ENCODE measurements at regions not wholly inside any gene's neighbourhood (a gene's known extent, or its start where the extent isn't known, plus 50 kb on each side); places are given as distances from the start of the nearest gene placed in this dataset.

DNA sequence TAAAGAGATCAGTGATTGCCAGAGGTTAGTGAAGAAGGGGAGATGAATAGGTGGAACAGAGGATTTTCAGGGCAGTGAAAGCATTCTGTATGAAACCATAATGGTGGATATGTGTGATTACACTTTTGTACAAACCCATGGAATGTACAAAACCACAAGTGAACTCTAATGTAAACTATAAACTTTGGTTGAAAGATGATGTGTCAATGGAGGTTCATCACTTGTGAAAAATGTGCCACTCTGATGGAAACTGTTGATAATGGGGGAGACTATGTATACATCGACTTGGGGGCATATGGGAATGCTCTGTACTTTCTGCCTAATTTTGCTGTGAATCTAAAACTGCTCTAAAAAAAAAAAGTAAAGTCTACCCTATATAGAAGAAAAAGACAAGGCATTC is 68.7 kb upstream of the ARHGEF3 start:
- H3K4me1 ChIP-seq: no peaks in the 10 kb centered on the region
- H3K27me3 ChIP-seq: no peaks in the 10 kb centered on the region
- no peaks in the 10 kb centered on the region for H3K36me3 ChIP-seq
- H3K9ac ChIP-seq (ENCODE audit: low read depth in 2 of 2, low read length in 2 of 2): no peak overlapping the region
- H3K4me3 ChIP-seq: no peak overlapping the region
- no peak for DNase-seq
- intact Hi-C loops (cut with DNase I): no loop called here
- TF ChIP-seq, protein P1, sequence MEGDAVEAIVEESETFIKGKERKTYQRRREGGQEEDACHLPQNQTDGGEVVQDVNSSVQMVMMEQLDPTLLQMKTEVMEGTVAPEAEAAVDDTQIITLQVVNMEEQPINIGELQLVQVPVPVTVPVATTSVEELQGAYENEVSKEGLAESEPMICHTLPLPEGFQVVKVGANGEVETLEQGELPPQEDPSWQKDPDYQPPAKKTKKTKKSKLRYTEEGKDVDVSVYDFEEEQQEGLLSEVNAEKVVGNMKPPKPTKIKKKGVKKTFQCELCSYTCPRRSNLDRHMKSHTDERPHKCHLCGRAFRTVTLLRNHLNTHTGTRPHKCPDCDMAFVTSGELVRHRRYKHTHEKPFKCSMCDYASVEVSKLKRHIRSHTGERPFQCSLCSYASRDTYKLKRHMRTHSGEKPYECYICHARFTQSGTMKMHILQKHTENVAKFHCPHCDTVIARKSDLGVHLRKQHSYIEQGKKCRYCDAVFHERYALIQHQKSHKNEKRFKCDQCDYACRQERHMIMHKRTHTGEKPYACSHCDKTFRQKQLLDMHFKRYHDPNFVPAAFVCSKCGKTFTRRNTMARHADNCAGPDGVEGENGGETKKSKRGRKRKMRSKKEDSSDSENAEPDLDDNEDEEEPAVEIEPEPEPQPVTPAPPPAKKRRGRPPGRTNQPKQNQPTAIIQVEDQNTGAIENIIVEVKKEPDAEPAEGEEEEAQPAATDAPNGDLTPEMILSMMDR (IDR thresholded peaks at IDR 0.05): no peak
- H3K9me3 ChIP-seq: no peaks in the 10 kb centered on the region
- no peak overlapping the region for H3K27ac ChIP-seq

DNA sequence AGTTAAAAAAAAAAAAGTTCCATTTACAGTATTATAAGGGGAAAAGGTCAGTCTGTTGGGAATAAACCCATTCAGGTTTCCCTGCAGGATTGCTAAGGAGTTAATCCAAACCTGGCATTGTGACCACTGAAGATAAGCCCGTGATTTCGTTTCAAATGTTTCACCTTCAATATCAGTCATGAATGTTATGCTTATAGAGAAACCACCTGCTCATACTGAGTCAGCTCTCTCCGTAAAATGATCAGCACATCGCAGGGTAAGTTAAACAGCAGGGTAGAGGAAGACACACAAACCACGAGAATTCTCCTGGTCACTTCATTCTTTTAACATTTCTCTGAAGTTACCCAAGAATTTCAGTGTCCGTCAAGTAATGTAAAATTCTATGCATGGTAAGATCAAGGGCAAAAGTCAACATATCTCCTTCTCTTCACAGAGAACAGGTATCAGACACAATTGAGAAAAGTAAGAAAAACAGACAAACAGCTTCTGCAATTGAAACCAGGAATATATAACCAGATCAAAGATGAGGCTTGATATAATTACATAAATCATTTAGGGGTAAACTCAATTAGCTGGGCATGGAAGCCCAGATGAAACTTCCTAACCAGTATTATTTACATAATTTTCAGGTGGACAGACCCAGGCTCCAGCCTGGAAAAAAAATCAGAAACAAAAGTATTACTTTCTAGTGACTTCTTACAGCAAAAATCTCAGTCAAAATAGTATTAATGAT is 67.6 kb upstream of the ARHGEF3 start:
- no peaks in the 10 kb centered on the region for H3K36me3 ChIP-seq
- no peak overlapping the region for H3K9ac ChIP-seq (ENCODE audit: low read depth in 2 of 2, low read length in 2 of 2)
- no peak overlapping the region for H3K27ac ChIP-seq
- no peaks in the 10 kb centered on the region for H3K27me3 ChIP-seq
- no peaks in the 10 kb centered on the region for H3K4me1 ChIP-seq
- intact Hi-C loops (cut with DNase I): no loop called here
- no peak for DNase-seq
- no peaks in the 10 kb centered on the region for H3K9me3 ChIP-seq
- TF ChIP-seq, protein P1 (IDR thresholded peaks at IDR 0.05): no peak
- no peak overlapping the region for H3K4me3 ChIP-seq

DNA sequence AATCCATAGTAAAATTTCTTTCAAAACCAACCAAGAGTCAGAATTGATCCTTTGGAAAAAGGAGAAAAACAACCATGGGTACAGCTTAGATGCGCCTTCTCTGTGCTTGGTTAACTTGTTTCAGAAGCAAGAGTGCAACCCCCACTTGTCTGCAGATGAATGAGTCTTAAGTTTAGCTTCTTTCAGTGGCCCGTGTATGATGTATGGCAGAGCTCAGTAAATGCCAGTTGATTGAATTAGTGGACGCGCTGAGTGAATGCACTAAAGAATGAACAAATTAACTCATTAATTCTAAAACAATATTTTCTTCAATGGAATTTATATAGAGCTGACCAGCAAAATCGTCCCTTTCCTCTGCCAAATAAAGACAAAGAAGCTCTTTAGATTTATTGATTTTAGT is 67.0 kb upstream of the ARHGEF3 start:
- intact Hi-C loops (cut with DNase I): no loop called here
- Histone ChIP-seq H3K9me3 (no peaks in the 10 kb centered on the region), H3K4me1 (no peaks in the 10 kb centered on the region), H3K4me3 (no peak overlapping the region), H3K36me3 (no peaks in the 10 kb centered on the region), H3K9ac (ENCODE audit: low read depth in 2 of 2, low read length in 2 of 2) (no peak overlapping the region), H3K27ac (no peak overlapping the region), H3K27me3 (no peaks in the 10 kb centered on the region)
- no peak for DNase-seq
- TF ChIP-seq, protein P1 (IDR thresholded peaks at IDR 0.05): no peak

DNA sequence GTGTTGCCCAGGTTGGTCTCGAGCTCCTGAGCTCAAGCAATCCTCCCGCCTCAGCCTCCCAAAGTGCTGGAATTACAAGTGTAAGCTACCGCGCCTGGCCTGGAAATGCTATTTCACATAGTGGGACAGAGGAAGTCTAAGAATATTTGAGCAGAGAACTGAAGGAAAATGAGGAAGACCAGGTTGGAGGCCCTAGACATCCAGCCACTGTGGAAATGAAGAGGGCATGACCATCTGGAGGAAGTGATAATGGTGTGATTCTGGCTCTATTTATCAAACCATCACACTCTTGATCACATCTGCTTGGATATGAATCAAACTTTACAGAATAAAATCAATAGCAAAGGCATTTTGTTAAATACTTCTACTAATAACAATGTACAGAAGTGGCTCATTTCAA is 65.9 kb upstream of the ARHGEF3 start:
- H3K27me3 ChIP-seq: no peaks in the 10 kb centered on the region
- H3K9ac ChIP-seq (ENCODE audit: low read depth in 2 of 2, low read length in 2 of 2): no peak overlapping the region
- no peaks in the 10 kb centered on the region for H3K9me3 ChIP-seq
- no peak for DNase-seq
- H3K4me3 ChIP-seq: no peak overlapping the region
- no peak overlapping the region for H3K27ac ChIP-seq
- no peaks in the 10 kb centered on the region for H3K4me1 ChIP-seq
- no peaks in the 10 kb centered on the region for H3K36me3 ChIP-seq
- TF ChIP-seq, protein P1 (IDR thresholded peaks at IDR 0.05): no peak
- intact Hi-C loops (cut with DNase I): no loop called here

DNA sequence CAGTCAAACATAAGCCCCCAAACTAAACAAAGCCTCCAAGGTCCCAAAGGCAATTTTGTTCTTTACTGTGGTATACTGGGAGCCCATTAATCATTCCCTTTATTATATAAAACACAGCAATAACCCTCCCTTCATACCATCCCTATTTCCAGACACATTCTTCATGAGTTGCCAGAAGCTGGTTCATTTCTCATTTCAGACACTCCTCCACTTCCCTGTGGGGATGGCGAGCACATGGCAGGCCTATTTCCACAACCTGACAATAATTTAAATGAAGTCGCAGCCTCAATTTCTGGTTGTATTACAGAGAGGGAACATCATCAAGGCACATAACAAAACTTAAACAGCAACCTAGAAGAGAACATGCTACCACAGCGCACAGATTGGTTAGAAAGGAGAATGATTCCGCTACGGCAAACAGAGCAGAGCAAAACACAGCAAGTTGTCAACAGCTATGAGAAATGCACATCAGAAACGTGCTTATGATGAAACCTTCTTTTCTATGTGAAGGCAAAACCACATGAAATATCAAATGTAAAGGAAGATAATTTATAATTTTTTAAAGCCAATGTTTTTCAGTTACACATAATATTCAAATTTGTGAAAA is 63.3 kb upstream of the ARHGEF3 start:
- no peaks in the 10 kb centered on the region for H3K4me1 ChIP-seq
- intact Hi-C loops (cut with DNase I): no loop called here
- no peak for DNase-seq
- TF ChIP-seq, protein P1 (IDR thresholded peaks at IDR 0.05): no peak
- no peak overlapping the region for H3K9ac ChIP-seq (ENCODE audit: low read depth in 2 of 2, low read length in 2 of 2)
- no peaks in the 10 kb centered on the region for H3K9me3 ChIP-seq
- no peaks in the 10 kb centered on the region for H3K27me3 ChIP-seq
- no peak overlapping the region for H3K27ac ChIP-seq
- no peak overlapping the region for H3K4me3 ChIP-seq
- H3K36me3 ChIP-seq: no peaks in the 10 kb centered on the region

Measured in colonic mucosa (tissue), 4 donors.